ENCODE measurements at regions not wholly inside any gene's neighbourhood (a gene's known extent, or its start where the extent isn't known, plus 50 kb on each side); places are given as distances from the start of the nearest gene placed in this dataset.

DNA sequence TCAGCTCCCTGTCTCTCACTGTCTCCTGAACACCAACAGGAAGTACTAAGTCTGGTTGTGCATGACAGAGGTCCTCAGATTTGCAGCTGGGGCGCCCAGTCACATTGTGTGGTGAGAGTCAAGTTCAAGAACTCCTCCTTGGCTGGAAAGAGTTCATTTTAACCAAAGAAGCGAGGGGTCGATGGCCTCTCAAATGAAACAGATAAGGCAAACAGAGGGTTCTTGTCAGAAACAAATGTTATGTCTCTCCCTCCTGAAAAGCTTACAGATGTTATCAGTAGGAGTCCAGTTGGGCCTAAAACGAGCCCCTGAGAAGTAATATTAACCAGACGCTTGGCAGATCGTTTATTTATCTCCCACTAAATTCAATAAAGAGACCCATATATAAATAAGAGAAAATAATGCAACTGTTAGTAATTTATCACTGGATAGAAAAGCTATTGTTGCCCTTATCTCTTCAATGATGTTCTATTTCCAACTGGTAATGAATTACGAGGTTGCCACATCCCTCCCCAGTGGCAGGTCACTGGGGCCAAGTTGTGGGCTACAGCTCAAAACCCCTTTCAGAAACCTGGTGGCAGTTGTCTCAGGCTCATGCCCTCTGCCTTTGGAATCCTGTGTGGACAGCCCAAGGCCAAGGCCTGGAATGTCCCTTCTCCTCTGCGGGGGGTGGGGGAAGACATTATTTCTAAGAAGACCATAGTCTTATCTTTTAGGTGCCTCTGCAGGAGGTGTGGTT is 307.5 kb upstream of the DYNLRB2 start:
- no peak for TF ChIP-seq POLR2A (IDR thresholded peaks at IDR 0.05)
- TF ChIP-seq, protein P1, sequence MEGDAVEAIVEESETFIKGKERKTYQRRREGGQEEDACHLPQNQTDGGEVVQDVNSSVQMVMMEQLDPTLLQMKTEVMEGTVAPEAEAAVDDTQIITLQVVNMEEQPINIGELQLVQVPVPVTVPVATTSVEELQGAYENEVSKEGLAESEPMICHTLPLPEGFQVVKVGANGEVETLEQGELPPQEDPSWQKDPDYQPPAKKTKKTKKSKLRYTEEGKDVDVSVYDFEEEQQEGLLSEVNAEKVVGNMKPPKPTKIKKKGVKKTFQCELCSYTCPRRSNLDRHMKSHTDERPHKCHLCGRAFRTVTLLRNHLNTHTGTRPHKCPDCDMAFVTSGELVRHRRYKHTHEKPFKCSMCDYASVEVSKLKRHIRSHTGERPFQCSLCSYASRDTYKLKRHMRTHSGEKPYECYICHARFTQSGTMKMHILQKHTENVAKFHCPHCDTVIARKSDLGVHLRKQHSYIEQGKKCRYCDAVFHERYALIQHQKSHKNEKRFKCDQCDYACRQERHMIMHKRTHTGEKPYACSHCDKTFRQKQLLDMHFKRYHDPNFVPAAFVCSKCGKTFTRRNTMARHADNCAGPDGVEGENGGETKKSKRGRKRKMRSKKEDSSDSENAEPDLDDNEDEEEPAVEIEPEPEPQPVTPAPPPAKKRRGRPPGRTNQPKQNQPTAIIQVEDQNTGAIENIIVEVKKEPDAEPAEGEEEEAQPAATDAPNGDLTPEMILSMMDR (IDR thresholded peaks at IDR 0.05): no peak
